GM06990 (cell line): ENCODE measurements at regions not wholly inside any gene's neighbourhood (a gene's known extent, or its start where the extent isn't known, plus 50 kb on each side); places are given as distances from the start of the nearest gene placed in this dataset.

Source experiments
- DNase-seq: peaks from one replicate; pipeline ENCODE4 v3.0.0-alpha.2; 2011; ENCODE audit not compliant: insufficient read length; ENCODE audit errors: extremely low read depth
- H3K27me3 ChIP-seq: replicated peaks from 2 replicates; pipeline ENCODE4 v1.6.0; 2011; ENCODE audit warnings: low read length; ENCODE audit not compliant: control insufficient read depth, insufficient read depth
- H3K36me3 ChIP-seq: 2 replicates; pipeline ENCODE4 v1.5.1; 2011; ENCODE audit warnings: low read length; ENCODE audit not compliant: control insufficient read depth, insufficient read depth
- H3K4me3 ChIP-seq: replicated peaks from 2 replicates; pipeline ENCODE4 v1.5.1; 2011; ENCODE audit warnings: low read depth, mild to moderate bottlenecking, control low read depth, low read length
- CTCF ChIP-seq: IDR thresholded peaks from 2 replicates; pipeline ENCODE4 v1.5.1; 2011; ENCODE audit warnings: low read length, control low read depth, mild to moderate bottlenecking, inconsistent platforms; ENCODE audit not compliant: insufficient read depth, poor library complexity, severe bottlenecking

DNA sequence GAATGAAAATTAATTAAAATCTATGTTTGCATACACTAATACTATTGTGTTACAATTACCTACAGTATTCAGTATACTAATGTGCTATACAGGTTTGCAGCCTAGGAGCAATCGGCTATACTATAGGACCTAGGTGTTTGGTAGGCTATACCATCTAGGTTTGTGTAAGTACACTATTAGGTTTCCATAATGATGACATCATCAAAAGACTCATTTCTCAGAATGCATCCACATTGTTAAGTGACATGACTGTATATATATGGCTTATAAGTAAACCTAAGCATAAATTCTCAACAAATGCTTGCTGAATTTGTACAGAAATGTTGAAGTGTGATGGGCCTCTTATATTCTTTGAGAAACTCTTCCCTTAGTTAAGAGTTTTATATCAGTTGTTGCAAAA lies 206.5 kb upstream of the ZWINT start:
- Histone ChIP-seq H3K36me3 (no peaks in the 10 kb centered on the region), H3K27me3 (no peaks in the 10 kb centered on the region), H3K4me3 (no peak overlapping the region)
- TF ChIP-seq CTCF = no peak
- no peak for DNase-seq

DNA sequence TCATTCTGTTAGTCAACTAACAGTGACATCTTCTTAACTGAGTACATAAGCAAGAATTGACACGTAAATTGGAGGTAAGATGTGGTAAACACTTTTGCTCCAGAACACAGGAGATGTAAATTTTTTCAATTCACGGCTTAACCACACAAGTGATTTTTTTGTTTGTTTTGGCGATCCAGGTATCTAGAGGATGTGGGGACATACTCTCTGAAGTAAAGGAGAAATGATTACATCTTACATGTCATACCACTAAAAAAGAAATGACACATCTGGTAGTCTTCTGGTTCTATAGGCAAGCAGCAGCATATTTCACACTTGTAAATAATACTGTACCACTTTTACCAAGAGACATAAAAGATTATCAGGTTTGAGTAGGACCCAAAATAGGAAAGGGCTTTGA lies 200.3 kb upstream of the ZWINT start:
- H3K36me3 ChIP-seq = no peaks in the 10 kb centered on the region
- H3K27me3 ChIP-seq = no peaks in the 10 kb centered on the region
- no peak overlapping the region for H3K4me3 ChIP-seq
- TF ChIP-seq CTCF = no peak
- no peak for DNase-seq

DNA sequence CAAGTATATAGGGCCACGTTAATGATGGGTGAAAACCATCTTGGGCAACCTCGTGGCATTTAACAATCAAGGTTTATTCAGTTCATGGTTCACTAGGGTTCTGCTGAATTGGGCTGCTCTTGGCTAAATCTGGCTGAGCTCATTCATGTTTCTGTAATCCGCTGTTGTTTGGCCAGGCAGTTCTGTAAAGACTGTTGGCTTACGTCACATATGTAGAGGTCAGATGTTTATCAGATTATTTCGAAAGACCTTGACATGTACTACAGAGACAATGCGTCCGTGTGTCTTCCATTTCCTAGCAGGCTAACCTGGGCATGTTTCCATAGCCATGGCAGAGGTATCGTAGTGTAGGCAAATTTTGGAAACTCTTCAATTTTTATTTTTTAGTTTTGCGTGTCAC lies 190.0 kb upstream of the ZWINT start:
- DNase-seq = no peak
- TF ChIP-seq CTCF = no peak
- no peaks in the 10 kb centered on the region for H3K27me3 ChIP-seq
- no peaks in the 10 kb centered on the region for H3K36me3 ChIP-seq
- H3K4me3 ChIP-seq = no peak overlapping the region

DNA sequence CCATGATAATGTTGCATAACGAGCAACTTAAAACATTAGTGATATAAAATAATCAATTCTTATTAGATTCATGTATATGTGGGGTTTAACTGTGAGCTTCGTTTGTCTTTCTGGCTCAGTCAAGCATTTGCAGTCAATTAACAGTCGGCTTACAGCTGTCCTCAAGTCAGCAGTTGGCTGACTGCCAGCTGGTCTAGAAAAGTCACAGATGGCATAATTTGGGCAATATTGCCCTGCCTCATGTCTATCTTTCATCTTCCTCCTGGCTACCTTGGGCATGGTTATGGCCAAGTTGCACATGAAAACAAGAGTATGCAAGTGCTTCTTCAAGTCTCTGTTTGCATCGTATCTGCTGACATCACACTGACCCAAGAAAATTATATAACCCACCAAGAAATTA lies 186.1 kb upstream of the ZWINT start:
- TF ChIP-seq CTCF = no peak
- H3K27me3 ChIP-seq = no peaks in the 10 kb centered on the region
- DNase-seq = no peak
- no peaks in the 10 kb centered on the region for H3K36me3 ChIP-seq
- H3K4me3 ChIP-seq = no peak overlapping the region

- no peak overlapping the region for H3K4me3 ChIP-seq
- H3K36me3 ChIP-seq = no peaks in the 10 kb centered on the region
- no peak for DNase-seq
- no peaks in the 10 kb centered on the region for H3K27me3 ChIP-seq
- TF ChIP-seq CTCF = no peak
These were observed 176.9 kb upstream of the ZWINT start for GRCh38 chr10:56537984-56538383.

DNA sequence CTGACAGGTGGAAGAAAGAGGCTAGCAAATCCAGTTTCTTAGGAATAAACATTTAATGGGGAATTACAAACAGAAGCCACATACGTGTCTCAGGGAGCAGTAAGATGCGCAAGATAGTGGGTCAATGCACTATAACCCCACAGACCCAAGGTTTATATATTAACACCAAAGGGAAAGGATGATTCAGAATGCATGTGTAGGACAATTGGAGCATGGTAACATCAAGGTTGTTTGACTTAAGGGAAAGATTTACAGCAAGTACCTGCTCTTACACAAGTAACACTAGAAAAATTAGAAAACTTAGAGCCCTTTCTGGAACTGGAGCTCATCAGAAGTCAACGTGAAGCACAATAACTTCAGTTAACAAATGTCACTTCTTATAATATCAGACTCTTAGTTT lies 161.1 kb upstream of the ZWINT start:
- no peak for TF ChIP-seq CTCF
- no peak for DNase-seq
- Histone ChIP-seq H3K36me3 (no peaks in the 10 kb centered on the region), H3K27me3 (no peaks in the 10 kb centered on the region), H3K4me3 (no peak overlapping the region)
